ENCODE measurements at regions not wholly inside any gene's neighbourhood (a gene's known extent, or its start where the extent isn't known, plus 50 kb on each side); places are given as distances from the start of the nearest gene placed in this dataset.
"Not testable (repeated sequence)": the region's sequence is repeated elsewhere in the genome, so short reads cannot be mapped to it uniquely, and the experiment has no call there.

DNA sequence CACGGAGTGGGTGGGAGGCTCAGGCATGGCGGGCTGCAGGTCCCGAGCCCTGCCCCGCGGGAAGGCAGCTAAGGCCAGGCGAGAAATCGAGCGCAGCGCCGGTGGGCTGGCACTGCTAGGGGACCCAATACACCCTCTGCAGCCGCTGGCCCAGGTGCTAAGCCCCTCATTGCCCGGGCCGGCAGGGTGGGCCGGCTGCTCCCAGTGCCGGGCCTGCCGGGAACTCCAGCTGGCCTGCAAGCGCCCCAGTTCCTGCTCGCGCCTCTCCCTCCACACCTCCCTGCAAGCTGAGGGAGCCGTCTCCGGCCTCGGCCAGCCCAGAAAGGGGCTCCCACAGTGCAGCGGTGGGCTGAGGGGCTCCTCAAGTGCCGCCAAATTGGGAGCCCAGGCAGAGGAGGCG is 50.7 kb upstream of the GBE1 start:
- DNase-seq = not testable (repeated sequence)
